HG03460 (cell line): ENCODE measurements at regions not wholly inside any gene's neighbourhood (a gene's known extent, or its start where the extent isn't known, plus 50 kb on each side); places are given as distances from the start of the nearest gene placed in this dataset.
"Not testable (repeated sequence)": the region's sequence is repeated elsewhere in the genome, so short reads cannot be mapped to it uniquely, and the experiment has no call there.

Experiments used
- ATAC-seq: cut with Tn5 transposase; IDR thresholded peaks from one replicate; pipeline ENCODE4 v1.9.1; 2021; ENCODE audit not compliant: unreplicated experiment

- no peak for ATAC-seq
Measured at GRCh38 chr3:19825193-19825592, 108.8 kb downstream of the EFHB start.

- no peak for ATAC-seq
Measured at GRCh38 chr3:19822805-19823204, 111.2 kb downstream of the EFHB start.

DNA sequence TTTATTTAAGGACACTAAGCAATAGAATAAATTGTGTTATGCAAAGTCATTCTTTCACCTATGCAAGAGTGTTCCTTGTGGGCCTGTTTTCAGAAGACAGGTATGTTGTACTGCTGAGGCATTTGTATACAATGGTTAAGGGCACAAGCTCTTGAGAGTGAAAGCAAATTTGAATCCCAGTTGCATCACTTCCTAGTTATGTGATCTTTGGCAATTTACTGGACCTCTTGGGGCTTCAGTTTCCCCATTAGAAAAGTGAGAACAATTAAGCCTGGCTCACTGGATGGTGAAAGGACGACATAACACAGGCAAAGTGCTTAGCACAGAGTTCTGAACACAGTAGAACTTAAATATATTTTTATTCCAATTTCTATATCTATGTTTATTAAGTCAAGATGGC is 117.4 kb downstream of the EFHB start:
- no peak for ATAC-seq

GRCh38 chr3:19815805-19816204 is 118.2 kb downstream of the EFHB start:
- ATAC-seq = no peak

- not testable (repeated sequence) for ATAC-seq
Measured at GRCh38 chr3:19813743-19814142, 120.3 kb downstream of the EFHB start.

DNA sequence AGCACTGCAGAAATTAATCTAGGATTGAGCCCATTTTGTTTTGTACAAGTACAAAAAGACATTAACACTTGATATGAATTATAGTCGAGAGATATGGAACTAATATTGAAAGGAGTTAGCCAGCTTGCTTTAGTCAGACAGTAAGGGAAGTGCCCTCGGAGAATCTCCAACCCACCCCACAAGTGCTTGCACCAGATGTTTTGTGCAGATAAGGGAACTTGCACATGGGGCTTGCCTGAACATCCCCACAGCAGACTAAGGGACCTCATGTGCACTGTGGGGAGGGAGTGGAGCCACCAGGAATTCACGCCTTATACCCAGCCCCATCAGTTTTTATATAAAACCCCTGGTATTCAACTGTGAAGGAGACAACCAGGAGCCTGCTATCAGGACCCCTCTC is 122.3 kb downstream of the EFHB start:
- no peak for ATAC-seq

- ATAC-seq = no peak
Measured at GRCh38 chr3:19808834-19809233, 125.2 kb downstream of the EFHB start.

DNA sequence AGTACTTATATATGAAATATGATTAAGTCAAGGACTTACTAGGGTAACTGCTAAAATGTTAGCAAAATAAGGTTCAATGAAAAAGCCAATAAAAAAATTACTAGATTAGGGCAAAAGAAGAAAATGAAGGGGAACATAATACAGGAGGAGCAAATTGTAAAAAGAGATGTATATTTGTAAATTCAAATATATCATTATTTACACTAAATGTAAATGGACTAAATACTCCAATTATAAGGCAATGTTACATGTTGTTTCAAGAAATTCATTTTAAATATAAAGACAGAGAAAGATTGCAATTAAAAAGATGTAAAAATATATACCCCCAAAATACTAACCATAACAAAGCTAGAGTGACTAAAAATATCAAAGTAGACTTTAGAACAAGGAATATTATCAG is 134.1 kb downstream of the EFHB start:
- no peak for ATAC-seq

- no peak for ATAC-seq
Measured at GRCh38 chr3:19799115-19799514, 134.9 kb downstream of the EFHB start.

- ATAC-seq = no peak
Measured at GRCh38 chr3:19798324-19798723, 135.7 kb downstream of the EFHB start.

- ATAC-seq = no peak
Measured at GRCh38 chr3:19792388-19792787, 141.6 kb downstream of the EFHB start.

DNA sequence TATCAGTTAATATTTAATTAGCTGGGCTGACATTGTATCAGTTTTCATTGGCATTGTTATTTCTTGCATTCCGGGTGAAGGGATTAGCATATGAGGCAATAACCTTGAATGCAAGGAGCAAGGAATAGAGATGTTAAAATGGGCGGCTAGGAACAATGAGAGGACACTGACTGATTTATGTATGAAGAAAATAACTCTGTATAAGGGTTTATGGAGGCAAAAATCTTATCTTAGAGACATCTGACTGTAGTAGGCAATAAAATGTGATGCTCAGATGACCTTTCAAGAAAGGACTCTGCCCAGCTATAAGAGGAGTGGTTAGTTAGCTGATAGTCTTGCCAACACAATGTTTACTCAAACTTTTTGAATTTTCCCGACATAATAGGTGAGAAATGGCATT is 158.3 kb downstream of the EFHB start:
- no peak for ATAC-seq

GRCh38 chr3:19769694-19770093 is 164.3 kb downstream of the EFHB start:
- ATAC-seq = no peak

GRCh38 chr3:19765954-19766353 is 168.1 kb downstream of the EFHB start:
- no peak for ATAC-seq

- ATAC-seq = no peak
Measured at GRCh38 chr3:19757773-19758172, 176.2 kb downstream of the EFHB start.

DNA sequence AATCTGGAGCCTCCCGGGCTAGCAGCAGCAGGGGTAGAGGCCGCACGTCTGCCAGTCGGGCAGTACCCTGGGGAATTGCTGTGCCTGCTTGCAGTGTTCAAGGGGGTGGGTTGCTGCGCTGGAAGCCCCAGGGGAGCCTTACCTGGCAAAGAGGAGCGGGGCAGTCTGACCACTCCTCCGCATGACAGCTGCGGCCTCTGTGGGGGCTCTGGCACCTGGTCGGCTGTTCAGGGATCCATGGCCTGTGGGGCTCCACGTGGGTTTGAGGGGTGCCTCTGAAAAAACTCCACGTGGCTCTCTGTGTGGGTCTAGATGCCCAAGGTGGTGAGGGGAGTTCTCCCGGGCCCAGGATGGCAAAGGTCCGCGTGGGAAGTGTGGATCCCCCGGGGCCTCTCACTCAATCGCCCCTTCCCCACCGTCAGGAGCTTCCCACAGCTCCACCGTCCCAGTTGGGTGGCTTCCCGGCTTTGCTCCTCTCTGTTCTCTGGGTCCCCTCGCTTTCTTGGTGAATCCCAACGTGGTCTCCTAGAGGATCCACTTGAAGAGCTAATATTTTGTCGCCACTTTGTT is 184.5 kb downstream of the EFHB start:
- no peak for ATAC-seq

DNA sequence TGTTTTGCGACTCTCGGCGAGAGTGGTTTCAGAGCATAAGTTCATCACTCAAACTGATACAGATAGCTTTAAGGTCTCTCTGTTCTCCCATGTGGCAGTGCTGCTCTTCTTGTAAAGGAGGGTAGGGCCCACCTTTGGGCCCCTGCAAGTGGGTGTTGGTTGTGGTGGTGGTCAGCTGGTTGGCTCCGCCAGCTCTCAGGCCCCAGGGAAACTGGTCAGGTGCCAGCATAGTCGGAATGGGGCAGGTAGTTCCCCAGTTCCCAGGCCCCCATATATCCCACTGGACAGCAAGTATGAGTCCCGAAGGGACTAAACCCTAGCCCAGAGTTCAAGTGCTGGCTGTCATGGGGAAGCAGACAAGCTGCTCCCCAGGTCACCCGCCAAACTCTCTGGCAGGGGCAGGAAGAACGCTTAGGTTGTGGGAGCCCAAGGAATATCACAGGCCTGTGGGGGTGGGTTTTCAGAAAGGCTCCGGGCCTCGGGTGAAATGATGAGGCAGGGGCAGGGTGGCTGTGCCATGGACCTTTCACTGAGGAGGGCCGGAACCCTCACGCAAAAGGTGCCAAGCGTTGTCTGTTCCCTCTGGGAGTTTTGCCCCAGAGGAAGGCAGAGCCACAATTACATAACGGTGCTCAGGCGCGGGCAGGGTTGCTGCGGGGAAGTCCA is 185.1 kb downstream of the EFHB start:
- no peak for ATAC-seq

DNA sequence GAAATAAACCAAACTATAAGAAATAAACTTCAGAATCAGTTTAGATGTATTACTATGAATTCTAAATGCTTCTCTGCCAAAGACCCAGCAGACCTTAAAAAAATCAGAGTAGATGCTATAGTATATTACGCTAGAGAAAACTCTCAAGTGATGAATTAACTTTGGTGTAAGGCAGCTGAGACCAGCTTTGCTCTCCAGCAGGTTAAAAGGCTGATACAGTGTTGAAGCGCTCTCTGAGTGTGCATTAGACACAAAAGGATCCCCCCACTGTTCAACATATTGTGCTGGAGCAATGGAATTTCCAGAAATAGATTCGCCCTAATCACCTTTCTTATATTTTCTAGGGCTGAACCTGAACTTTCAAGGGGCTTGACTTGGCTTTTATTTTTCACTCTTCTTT is 190.0 kb downstream of the EFHB start:
- ATAC-seq = no peak

DNA sequence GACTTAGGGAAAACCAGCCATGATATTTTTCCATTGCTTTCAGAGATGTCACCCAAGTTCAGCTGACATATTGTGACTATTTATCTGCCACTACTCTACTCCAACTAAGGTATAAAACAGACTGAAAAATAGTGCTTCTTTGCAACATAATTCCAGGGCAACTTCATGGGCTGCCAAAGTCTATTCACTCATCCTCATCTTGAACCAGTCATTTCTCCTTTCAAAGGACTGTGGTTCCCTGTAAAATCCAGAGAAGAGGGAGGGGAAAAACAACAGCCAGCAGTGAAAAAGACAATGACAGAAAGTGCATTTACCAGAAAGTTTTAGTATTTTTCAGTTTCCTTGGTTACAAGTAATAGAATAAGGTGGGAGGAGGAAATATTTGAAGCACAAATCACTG is 191.1 kb downstream of the EFHB start:
- ATAC-seq = no peak

GRCh38 chr3:19739504-19739903 is 194.5 kb downstream of the EFHB start:
- no peak for ATAC-seq

DNA sequence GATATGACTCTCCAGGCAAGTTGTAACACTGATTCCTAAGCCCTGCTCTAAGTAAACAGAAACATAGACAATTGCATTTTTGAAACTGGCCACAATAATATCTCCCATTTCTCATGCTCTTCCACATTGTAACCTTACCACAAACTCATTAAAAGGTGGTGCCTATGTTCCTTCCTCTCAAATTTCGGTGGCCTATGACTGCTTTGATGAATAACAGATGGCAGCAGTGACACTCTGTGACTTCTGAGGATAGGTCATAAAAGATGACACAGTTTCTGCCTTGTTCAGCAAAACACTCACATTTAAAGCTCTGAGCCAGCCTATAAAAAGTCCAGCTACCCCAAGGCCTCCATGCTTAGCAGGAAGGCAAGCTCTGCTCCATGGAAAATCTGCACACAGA is 195.2 kb downstream of the EFHB start:
- no peak for ATAC-seq

DNA sequence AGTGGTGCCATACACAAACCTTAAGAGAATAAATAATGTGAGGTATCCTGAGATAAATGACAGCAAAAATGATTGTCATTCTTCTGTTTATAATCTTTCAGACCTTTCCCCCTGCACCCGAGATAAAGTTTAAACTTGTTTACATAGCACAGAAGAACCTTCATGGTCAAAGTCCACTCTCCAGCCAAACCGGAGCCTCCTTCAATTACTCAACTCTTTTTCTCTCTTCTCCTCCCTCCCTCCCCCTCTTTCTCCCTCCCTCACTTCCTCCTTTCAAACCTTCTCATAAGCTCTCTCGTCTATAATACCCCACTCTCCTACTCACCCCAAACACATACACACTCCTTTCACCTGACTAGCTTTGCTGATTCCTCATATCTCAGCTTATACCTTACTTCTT is 198.9 kb downstream of the EFHB start:
- no peak for ATAC-seq

GRCh38 chr3:19734453-19734852 is 199.6 kb downstream of the EFHB start:
- ATAC-seq = no peak
